ENCODE measurements at regions not wholly inside any gene's neighbourhood (a gene's known extent, or its start where the extent isn't known, plus 50 kb on each side); places are given as distances from the start of the nearest gene placed in this dataset.

DNA sequence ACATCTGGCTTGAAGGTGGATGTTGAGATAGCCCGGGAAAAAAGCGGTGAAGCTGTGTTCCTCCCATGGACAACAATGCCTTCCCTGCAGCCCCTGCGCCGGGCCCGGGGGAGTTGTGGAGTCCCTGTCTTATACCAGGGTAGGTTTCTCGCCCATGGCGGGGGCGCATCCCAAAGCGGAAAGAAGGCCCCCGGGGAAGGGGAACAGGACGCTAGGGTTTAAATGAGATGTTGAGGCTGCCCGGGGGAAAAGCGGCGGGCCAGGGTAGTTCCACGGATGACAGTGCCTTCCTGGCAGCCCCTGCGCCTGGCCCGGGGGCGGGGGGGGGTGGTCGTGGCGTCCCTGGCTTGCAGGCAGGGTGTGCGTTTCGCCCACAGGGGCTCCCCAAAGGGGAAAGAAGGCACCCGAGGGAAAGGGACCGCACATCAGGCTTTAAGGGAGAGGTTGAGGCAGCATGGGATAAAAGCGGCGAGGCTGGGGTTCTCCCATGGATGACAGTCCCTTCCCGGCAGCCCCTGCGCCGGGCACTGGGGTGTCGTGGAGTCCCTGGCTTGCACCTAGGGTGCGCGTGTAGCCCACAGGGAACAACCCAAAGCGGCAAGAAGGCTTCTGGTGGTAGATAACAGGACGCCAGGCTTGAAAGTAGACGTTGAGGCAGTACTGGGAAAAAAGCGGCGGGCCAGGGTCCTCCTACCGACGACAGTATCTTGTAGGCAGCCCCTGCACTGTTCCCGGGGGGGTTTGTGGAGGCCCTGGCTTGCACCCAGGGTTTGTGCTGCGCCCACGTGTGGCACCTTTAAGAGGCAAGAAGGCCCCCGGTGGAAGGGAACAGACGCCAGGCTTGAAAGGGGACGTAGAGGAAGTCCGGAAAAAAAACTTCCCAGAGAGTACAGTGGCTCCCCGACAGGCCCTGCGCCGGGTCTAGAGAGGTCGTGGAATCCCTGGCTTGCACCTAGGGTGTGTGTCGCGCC lies 160.8 kb upstream of the ALG10B start:
- peaks cover 67% of the 10 kb centered on the region for H3K9me3 ChIP-seq (ENCODE audit: control insufficient read depth, low read depth, low read length)
- H3K27ac ChIP-seq (ENCODE audit: low read length): no peak overlapping the region
- no peak overlapping the region for H3K9ac ChIP-seq (ENCODE audit: low read length)
- no peaks in the 10 kb centered on the region for H3K4me1 ChIP-seq (ENCODE audit: control insufficient read depth, low read depth, low read length)
- H3K27me3 ChIP-seq (ENCODE audit: control insufficient read depth, insufficient read depth, low read length): no peaks in the 10 kb centered on the region
- no peak overlapping the region for H3K4me3 ChIP-seq (ENCODE audit: low read length)
- H3K36me3 ChIP-seq (ENCODE audit: control insufficient read depth, low read depth, low read length): no peaks in the 10 kb centered on the region

DNA sequence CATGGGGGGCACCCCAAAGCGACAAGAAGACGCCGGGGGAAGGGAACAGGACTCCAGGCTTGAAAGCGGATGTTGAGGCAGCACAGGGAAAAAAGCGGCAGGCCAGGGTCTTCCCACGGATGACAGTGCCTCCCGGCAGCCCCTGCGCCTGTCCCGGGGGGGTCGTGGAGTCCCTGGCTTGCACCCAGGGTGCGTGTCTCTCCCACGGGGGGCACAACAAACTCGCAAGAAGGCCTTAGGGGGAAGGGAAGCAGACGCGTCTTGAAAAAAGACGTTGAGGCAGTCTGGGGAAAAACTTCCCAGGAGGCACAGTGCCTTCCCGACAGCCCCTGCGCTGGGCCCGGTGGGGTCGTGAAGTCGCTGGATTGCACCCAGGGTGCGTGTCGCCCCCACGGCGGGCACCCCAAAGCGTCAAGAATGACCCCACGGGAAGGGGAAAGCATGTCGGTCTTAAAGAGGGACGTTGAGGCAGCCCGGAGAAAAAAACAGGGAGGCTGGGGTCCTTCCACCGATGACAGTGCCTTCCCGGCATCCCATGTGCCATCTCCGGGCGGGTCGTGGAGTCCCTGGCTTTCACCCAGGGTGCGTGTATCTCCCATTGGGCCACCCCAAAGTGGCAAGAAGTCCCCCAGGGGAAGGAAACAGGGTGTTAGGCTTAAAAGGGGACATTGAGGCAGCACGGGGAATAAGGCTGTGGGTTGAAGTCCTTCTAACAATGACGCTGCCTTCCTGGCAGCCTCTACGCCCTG lies 159.9 kb upstream of the ALG10B start:
- Histone ChIP-seq H3K36me3 (ENCODE audit: control insufficient read depth, low read depth, low read length) (no peaks in the 10 kb centered on the region), H3K4me3 (ENCODE audit: low read length) (no peak overlapping the region), H3K9ac (ENCODE audit: low read length) (no peak overlapping the region), H3K4me1 (ENCODE audit: control insufficient read depth, low read depth, low read length) (no peaks in the 10 kb centered on the region), H3K27me3 (ENCODE audit: control insufficient read depth, insufficient read depth, low read length) (no peaks in the 10 kb centered on the region), H3K9me3 (ENCODE audit: control insufficient read depth, low read depth, low read length) (peaks cover 62% of the 10 kb centered on the region), H3K27ac (ENCODE audit: low read length) (no peak overlapping the region)

DNA sequence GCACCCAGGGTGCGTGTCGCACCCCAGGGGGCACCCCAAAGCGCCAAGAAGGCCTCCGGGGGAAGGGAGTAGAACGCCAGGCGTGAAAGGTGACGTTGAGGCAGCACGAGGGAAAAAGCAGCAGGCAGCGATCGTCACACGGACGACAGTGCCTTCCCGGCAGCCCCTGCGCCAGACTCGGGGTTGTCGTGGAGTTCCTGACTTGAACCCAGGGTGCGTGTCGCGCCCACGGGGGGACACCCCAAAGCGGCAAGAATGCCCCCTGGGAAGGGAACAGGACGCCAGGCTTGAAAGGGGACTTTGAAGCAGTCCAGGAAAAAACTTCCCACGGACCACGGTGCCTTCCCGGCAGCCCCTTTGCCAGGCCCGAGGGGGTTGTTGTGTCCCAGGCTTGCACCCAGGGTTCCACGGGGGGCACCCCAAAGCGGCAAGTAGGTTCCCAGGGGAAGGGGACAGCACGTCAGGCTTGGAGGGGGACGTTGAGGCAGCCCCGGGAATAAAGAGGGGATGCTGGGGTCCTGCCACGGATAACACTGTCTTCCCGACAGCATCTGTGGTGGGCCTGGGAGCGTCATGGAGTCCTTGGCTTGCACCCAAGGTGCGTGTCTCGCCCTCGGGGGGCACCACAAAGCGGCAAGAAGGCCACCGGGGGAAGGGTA lies 159.2 kb upstream of the ALG10B start:
- Histone ChIP-seq H3K9ac (ENCODE audit: low read length) (no peak overlapping the region), H3K9me3 (ENCODE audit: control insufficient read depth, low read depth, low read length) (peaks cover 59% of the 10 kb centered on the region), H3K36me3 (ENCODE audit: control insufficient read depth, low read depth, low read length) (no peaks in the 10 kb centered on the region), H3K4me3 (ENCODE audit: low read length) (no peak overlapping the region), H3K27ac (ENCODE audit: low read length) (no peak overlapping the region), H3K27me3 (ENCODE audit: control insufficient read depth, insufficient read depth, low read length) (no peaks in the 10 kb centered on the region), H3K4me1 (ENCODE audit: control insufficient read depth, low read depth, low read length) (no peaks in the 10 kb centered on the region)

DNA sequence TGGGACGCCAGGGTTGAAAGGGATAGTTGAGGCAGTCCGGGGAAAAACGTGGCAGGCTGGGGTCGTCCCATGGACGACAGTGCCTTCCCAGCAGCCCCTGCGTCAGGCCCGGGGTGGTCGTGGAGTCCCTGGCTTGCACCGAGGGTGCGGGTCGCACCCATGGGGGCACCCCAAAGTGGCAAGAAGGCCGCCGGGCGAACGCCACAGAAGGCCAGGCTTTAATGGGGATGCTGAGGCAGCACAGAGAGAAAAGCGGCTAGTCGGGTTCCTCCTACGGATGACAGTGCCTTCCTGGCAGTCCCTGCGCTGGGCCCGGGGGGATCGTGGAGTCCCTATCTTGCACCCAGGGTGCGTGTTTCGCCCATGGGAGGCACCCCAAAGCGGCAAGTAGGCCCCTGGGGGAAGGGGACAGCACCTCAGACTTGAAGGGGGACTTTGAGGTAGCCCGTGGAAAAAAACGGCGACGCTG lies 158.6 kb upstream of the ALG10B start:
- no peaks in the 10 kb centered on the region for H3K27me3 ChIP-seq (ENCODE audit: control insufficient read depth, insufficient read depth, low read length)
- H3K4me3 ChIP-seq (ENCODE audit: low read length): no peak overlapping the region
- H3K4me1 ChIP-seq (ENCODE audit: control insufficient read depth, low read depth, low read length): no peaks in the 10 kb centered on the region
- no peak overlapping the region for H3K27ac ChIP-seq (ENCODE audit: low read length)
- no peaks in the 10 kb centered on the region for H3K36me3 ChIP-seq (ENCODE audit: control insufficient read depth, low read depth, low read length)
- H3K9ac ChIP-seq (ENCODE audit: low read length): no peak overlapping the region
- H3K9me3 ChIP-seq (ENCODE audit: control insufficient read depth, low read depth, low read length): peaks cover 57% of the 10 kb centered on the region

DNA sequence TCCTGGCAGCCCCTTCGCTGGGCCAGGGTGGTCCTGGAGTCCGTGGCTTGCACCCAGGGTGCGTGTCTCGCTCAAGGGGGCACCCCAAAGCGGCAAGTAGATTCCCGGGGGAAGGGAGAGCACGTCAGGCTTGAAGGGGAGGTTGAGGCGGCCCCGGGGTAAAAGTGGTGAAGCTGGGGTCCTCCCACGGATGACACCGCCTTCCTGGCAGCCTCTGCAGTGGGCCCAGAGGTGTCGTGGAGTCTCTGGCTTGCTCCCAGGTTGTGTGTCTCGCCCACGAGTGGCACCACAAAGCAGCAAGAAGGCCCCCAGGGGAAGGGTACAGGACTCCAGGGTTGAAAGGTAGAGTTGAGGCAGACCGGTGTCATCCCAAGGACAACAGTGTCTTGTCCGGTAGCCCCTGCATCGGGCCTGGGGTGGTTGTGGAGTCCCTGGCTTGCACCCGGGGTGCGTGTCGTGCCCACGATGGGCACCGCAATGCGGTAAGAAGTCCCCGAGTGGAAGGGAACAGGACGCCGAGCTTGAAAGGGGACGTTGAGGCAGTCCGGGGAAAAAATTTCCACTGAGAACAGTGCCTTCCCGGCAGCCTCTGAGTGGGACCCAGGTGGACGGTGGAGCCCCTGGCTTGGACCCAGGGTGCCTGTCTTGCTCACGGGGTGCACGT lies 158.0 kb upstream of the ALG10B start:
- H3K4me3 ChIP-seq (ENCODE audit: low read length): no peak overlapping the region
- peaks cover 52% of the 10 kb centered on the region for H3K9me3 ChIP-seq (ENCODE audit: control insufficient read depth, low read depth, low read length)
- H3K36me3 ChIP-seq (ENCODE audit: control insufficient read depth, low read depth, low read length): no peaks in the 10 kb centered on the region
- H3K27me3 ChIP-seq (ENCODE audit: control insufficient read depth, insufficient read depth, low read length): no peaks in the 10 kb centered on the region
- no peak overlapping the region for H3K27ac ChIP-seq (ENCODE audit: low read length)
- H3K4me1 ChIP-seq (ENCODE audit: control insufficient read depth, low read depth, low read length): no peaks in the 10 kb centered on the region
- H3K9ac ChIP-seq (ENCODE audit: low read length): no peak overlapping the region

DNA sequence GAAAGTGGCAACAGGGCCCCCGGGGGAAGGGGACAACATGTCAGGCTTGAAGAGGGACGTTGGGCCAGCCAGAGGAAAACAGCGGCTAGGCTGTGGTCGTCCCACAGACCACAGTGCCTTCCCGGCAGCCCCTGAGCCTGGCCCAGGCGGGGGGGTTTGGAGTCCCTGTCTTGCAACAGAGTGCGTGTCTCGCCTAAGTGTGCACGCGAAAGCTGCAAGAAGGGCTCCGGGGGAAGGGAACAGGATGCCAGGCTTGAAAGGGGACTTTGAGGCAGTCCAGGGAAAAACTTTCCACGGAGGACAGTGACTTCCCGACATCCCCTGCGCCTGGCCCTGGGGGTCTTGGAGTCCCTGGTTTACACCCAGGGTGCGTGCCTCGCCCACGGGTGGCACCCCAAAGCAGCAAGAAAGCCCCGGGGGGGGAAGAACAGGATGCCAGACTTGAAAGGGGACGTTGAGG lies 157.5 kb upstream of the ALG10B start:
- H3K4me1 ChIP-seq (ENCODE audit: control insufficient read depth, low read depth, low read length): no peaks in the 10 kb centered on the region
- peaks cover 47% of the 10 kb centered on the region for H3K9me3 ChIP-seq (ENCODE audit: control insufficient read depth, low read depth, low read length)
- no peak overlapping the region for H3K27ac ChIP-seq (ENCODE audit: low read length)
- no peak overlapping the region for H3K4me3 ChIP-seq (ENCODE audit: low read length)
- no peaks in the 10 kb centered on the region for H3K36me3 ChIP-seq (ENCODE audit: control insufficient read depth, low read depth, low read length)
- H3K27me3 ChIP-seq (ENCODE audit: control insufficient read depth, insufficient read depth, low read length): no peaks in the 10 kb centered on the region
- H3K9ac ChIP-seq (ENCODE audit: low read length): no peak overlapping the region

DNA sequence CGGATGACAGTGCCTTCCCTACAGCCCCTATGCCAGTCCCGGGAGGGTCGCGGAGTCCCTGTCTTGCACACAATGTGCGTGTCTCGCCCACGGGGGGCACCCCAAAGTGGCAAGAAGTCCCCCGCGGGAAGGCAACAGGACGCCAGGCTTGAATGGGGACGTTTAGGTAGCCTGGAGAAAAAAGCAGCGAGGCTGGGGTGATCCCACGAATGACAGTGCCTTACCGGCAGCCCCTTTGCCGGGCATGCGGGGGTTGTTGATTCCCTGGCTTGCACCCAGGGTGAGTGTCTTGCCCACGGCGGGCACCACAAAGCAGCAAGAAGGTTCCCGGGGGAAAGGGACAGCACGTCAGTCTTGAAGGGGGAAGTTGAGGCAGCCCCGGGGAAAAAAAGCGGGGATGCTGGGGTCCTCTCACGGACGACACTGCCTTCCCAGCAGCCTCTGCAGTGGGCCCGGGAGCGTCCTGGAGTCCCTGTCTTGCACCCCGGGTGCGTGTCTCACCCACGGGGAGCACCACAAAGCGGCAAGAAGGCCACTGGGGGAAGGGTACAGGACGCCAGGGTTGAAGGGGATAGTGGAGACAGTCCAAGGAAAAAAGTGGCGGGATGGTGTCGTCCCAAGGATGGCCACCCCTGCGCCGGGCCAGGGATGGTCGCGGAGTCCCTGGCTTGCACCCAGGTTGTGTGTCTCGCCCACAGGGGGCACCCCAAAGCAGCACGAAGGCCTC lies 156.8 kb upstream of the ALG10B start:
- no peak overlapping the region for H3K4me3 ChIP-seq (ENCODE audit: low read length)
- H3K27ac ChIP-seq (ENCODE audit: low read length): no peak overlapping the region
- H3K9ac ChIP-seq (ENCODE audit: low read length): no peak overlapping the region
- peaks cover 46% of the 10 kb centered on the region for H3K9me3 ChIP-seq (ENCODE audit: control insufficient read depth, low read depth, low read length)
- H3K36me3 ChIP-seq (ENCODE audit: control insufficient read depth, low read depth, low read length): no peaks in the 10 kb centered on the region
- no peaks in the 10 kb centered on the region for H3K27me3 ChIP-seq (ENCODE audit: control insufficient read depth, insufficient read depth, low read length)
- no peaks in the 10 kb centered on the region for H3K4me1 ChIP-seq (ENCODE audit: control insufficient read depth, low read depth, low read length)

DNA sequence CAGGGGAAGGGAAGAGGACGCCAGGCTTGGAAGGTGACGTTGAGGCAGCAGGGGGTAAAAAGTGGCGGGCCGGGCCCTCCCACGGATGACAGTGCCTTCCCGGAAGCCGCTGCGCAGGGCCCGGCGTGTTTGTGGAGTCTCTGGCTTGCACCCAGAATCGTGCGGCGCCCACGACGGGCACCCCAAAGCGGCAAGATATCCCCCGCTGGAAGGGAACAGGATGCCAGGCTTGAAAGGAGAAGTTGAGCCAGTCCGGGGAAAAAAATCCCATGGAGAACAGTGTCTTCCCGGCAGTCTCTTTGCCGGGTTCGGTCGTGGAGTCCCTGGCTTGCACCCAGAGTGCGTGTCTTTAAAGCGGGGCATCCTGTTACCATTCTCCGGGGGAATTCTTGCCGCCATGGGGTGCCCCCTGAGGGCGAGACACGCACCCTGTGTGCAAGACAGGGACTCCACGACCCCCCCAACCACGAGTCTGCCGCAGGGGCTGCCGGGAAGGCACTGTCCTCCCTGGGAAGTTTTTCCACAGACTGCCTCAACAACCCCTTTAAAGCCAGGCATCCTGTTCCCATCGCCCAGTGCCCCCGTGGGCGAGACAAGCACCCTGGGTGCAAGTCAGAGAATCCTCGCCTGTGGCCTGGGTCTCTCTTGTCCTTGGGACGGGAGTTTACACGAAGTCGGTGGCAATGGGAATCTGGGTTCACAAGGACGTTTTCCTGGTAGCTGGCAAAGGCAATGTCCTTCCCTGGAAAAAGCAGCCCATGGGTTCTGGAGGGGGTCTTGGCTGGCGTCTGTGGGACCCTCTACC lies 156.1 kb upstream of the ALG10B start:
- Histone ChIP-seq H3K4me3 (ENCODE audit: low read length) (no peak overlapping the region), H3K27me3 (ENCODE audit: control insufficient read depth, insufficient read depth, low read length) (no peaks in the 10 kb centered on the region), H3K9me3 (ENCODE audit: control insufficient read depth, low read depth, low read length) (peaks cover 50% of the 10 kb centered on the region), H3K36me3 (ENCODE audit: control insufficient read depth, low read depth, low read length) (no peaks in the 10 kb centered on the region), H3K9ac (ENCODE audit: low read length) (no peak overlapping the region), H3K4me1 (ENCODE audit: control insufficient read depth, low read depth, low read length) (no peaks in the 10 kb centered on the region), H3K27ac (ENCODE audit: low read length) (no peak overlapping the region)

DNA sequence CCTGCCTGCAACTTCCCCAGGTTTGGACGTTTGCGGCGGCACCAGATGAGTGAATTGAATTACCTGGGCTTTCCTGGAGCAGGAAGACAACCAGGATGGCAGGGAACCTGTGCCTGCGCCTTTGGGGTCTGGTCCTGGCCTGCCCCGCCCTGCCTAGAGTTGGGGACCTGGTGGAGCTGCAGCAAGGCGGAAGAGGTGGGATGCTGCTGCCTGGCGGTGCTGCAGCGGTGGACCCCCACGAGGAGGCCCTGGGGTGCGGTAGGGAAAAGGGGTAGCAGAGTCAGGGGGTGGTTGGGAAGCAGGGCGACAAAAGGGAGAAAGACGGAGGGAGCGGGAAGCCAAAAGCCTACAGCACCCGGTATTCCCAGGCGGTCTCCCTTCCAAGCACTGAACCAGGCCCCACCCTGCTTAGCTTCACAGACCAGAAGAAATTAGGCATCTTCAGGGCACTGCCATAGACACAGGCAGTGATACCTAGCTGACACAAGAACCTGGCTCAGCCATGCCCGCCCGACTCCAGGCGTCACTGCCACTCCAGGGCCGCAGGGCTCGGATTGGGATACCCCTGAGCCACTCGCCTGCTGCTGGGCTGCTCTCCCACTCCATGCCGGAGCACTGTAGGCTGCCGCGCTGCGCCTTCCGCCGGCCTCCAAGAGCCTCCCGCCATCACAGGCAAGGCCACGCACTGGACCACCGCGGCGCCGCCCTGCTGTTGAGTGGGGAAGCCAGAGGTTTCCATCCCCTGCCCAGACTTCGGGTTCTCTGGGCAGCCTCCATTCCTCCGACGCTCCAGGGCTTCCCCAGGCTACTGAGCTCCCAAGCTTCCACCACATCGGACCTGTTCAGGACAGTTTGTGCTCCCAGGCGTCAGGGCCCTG lies 155.2 kb upstream of the ALG10B start:
- no peaks in the 10 kb centered on the region for H3K36me3 ChIP-seq (ENCODE audit: control insufficient read depth, low read depth, low read length)
- H3K27ac ChIP-seq (ENCODE audit: low read length): no peak overlapping the region
- H3K9me3 ChIP-seq (ENCODE audit: control insufficient read depth, low read depth, low read length): peaks cover 58% of the 10 kb centered on the region
- H3K27me3 ChIP-seq (ENCODE audit: control insufficient read depth, insufficient read depth, low read length): no peaks in the 10 kb centered on the region
- H3K4me1 ChIP-seq (ENCODE audit: control insufficient read depth, low read depth, low read length): no peaks in the 10 kb centered on the region
- no peak overlapping the region for H3K9ac ChIP-seq (ENCODE audit: low read length)
- H3K4me3 ChIP-seq (ENCODE audit: low read length): no peak overlapping the region
